22Rv1 (cell line): ENCODE measurements at regions not wholly inside any gene's neighbourhood (a gene's known extent, or its start where the extent isn't known, plus 50 kb on each side); places are given as distances from the start of the nearest gene placed in this dataset.

Experiments
- ZFX ChIP-seq: fragments of 450-650 bp; IDR thresholded peaks from 2 replicates; pipeline ENCODE4 v1.6.1; 2017; ENCODE audit warnings: antibody characterized with exemption, borderline replicate concordance
- TF ChIP-seq, protein P1 (sequence below): fragments of 450-650 bp; IDR thresholded peaks from 2 replicates; pipeline ENCODE4 v1.5.1; 2017; ENCODE audit warnings: mild to moderate bottlenecking

DNA sequence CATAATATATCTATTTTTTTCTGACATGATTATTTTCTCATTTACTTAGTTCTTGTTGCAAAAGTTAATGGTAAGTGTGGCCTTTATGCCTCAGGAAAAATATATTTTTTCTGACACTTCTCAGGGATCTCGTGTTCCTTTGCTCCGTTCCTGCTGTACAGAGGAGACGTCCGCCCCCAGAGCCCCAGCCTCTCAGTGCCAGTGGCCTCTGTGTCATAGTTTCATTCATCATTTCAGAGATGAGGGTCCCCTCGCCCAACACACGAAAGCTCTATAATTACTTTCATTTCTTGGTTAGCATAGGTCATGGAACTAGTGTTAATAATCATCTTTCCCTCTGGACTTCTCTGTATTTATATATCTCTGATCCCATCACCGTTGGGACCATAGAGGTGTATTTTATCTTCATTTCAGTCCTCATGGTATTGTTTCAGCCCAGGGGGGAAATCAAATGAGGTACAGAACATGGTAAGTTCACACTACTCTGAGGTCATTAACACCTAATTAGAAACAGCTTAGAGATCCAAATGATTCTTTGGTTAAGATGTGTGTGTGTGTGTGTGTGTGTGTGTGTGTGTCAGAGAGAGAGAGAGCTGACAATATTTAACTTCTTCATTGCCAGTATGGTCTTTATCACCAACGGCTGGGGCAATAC lies 631.1 kb upstream of the TENM3 start:
- TF ChIP-seq, protein P1, sequence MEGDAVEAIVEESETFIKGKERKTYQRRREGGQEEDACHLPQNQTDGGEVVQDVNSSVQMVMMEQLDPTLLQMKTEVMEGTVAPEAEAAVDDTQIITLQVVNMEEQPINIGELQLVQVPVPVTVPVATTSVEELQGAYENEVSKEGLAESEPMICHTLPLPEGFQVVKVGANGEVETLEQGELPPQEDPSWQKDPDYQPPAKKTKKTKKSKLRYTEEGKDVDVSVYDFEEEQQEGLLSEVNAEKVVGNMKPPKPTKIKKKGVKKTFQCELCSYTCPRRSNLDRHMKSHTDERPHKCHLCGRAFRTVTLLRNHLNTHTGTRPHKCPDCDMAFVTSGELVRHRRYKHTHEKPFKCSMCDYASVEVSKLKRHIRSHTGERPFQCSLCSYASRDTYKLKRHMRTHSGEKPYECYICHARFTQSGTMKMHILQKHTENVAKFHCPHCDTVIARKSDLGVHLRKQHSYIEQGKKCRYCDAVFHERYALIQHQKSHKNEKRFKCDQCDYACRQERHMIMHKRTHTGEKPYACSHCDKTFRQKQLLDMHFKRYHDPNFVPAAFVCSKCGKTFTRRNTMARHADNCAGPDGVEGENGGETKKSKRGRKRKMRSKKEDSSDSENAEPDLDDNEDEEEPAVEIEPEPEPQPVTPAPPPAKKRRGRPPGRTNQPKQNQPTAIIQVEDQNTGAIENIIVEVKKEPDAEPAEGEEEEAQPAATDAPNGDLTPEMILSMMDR: no peak
- TF ChIP-seq ZFX: no peak
